Vagina (tissue), 2 donors: ENCODE measurements at regions not wholly inside any gene's neighbourhood (a gene's known extent, or its start where the extent isn't known, plus 50 kb on each side); places are given as distances from the start of the nearest gene placed in this dataset.

Experiments
- CTCF ChIP-seq, 3 experiments: fragments of 450-650 bp in 2 of 3; fragments of 200-600 bp in 1 of 3; sonication (generic) in 1 of 3; IDR thresholded peaks; one replicate each; pipeline ENCODE4 v1.5.1; 2017 to 2019; ENCODE audit warnings: antibody characterized with exemption in 3 of 3, mild to moderate bottlenecking in 2 of 3, moderate library complexity in 2 of 3
- POLR2A ChIP-seq, 2 donors: fragments of 450-650 bp; IDR thresholded peaks; one replicate each; pipeline ENCODE4 v1.6.1; 2017; ENCODE audit warnings: antibody characterized with exemption in 2 of 2, mild to moderate bottlenecking in 2 of 2, moderate library complexity in 2 of 2
- POLR2AphosphoS5 ChIP-seq, 2 donors: sonication (generic); formaldehyde crosslinking; IDR thresholded peaks; one replicate each; pipeline ENCODE4 v1.9.0; 2017; ENCODE audit warnings: antibody characterized with exemption in 2 of 2, mild to moderate bottlenecking in 2 of 2, low read depth in 1 of 2; ENCODE audit not compliant: insufficient read depth in 1 of 2

GRCh38 chr7:19417231-19417630 lies 272.0 kb upstream of the FERD3L start:
- TF ChIP-seq CTCF (IDR thresholded peaks at IDR 0.05) (no peak), POLR2A (IDR thresholded peaks at IDR 0.05) (no peak), POLR2AphosphoS5 (IDR thresholded peaks at IDR 0.05; ENCODE audit: insufficient read depth in 1 of 2, low read depth in 1 of 2) (no peak)
